K562 (cell line): ENCODE measurements at regions not wholly inside any gene's neighbourhood (a gene's known extent, or its start where the extent isn't known, plus 50 kb on each side); places are given as distances from the start of the nearest gene placed in this dataset.

Experiments used
- ATAC-seq: fragments of 200-7000 bp; cut with Tn5 transposase; 3 replicates; pipeline ENCODE4 v1.9.1; 2020; ENCODE audit warnings: moderate library complexity
- BruUV-seq: library from RNA; stranded (reverse); fragments of 400-500 nt; replicated peaks from 2 replicates; lab custom pipeline; 2021; lab: Mats Ljungman, UMichigan
- CTCF ChIA-PET: fragments of 300-600 bp; formaldehyde crosslinking; extraction: SDS; loops from one replicate; lab custom pipeline; 2021; ENCODE audit warnings: low intra/inter-chr PET ratio; lab: Yijun Ruan, JAX
- POLR2A ChIA-PET: fragments of 300-600, 350-650 bp; sonication (Branson Sonifier 250); formaldehyde crosslinking; extraction: SDS; loops from one replicate; lab custom pipeline; 2021; ENCODE audit warnings: antibody characterized with exemption, inconsistent platforms; lab: Yijun Ruan, JAX
- DNase-seq, 4 experiments: peaks; one replicate each; pipeline versions ENCODE4 v3.0.0 to v3.0.0-alpha.2; 2011 to 2018; ENCODE audit warnings: low spot score in 3 of 4, mixed read lengths in 3 of 4; ENCODE audit errors: extremely low read depth in 1 of 4
- FAIRE-seq: peaks from 2 replicates; lab custom pipeline; 2011; peaks lifted over from hg19 to GRCh38; lab: Jason Lieb, UNC
- H2AFZ ChIP-seq: 2 replicates; pipeline ENCODE4 v1.6.0; 2011; ENCODE audit warnings: low read depth, low read length, control low read depth, inconsistent platforms
- H3K27ac ChIP-seq: fragments of 200-600 bp; 3 replicates; pipeline ENCODE4 v1.8.0; 2011; ENCODE audit warnings: low read depth, mild to moderate bottlenecking, control low read depth, inconsistent platforms, low read length, moderate library complexity, mixed read lengths; ENCODE audit errors: extremely low read depth
- H3K27me3 ChIP-seq, 2 experiments: fragments of 300-600 bp in 1 of 2; 2 replicates in 1 of 2; 3 replicates in 1 of 2; pipeline versions ENCODE4 v1.6.0 to v1.8.0; 2011; ENCODE audit warnings: inconsistent platforms in 2 of 2, low read length in 2 of 2, mild to moderate bottlenecking in 1 of 2, mixed read lengths in 1 of 2, moderate library complexity in 1 of 2; ENCODE audit not compliant: control insufficient read depth in 2 of 2, insufficient read depth in 2 of 2
- H3K36me3 ChIP-seq: fragments of 300-600 bp; 3 replicates; pipeline ENCODE4 v1.8.0; 2011; ENCODE audit warnings: mild to moderate bottlenecking, low read length, inconsistent platforms; ENCODE audit not compliant: control insufficient read depth, insufficient read depth
- H3K4me1 ChIP-seq, 2 experiments: fragments of 200-600 bp in 1 of 2; replicated peaks in 1 of 2; 2 replicates in 1 of 2; 3 replicates in 1 of 2; pipeline versions ENCODE4 v1.5.1 to v1.8.0; 2011; ENCODE audit warnings: inconsistent platforms in 2 of 2, low read length in 2 of 2, mild to moderate bottlenecking in 1 of 2, mixed read lengths in 1 of 2, moderate library complexity in 1 of 2; ENCODE audit not compliant: control insufficient read depth in 2 of 2, insufficient read depth in 2 of 2
- H3K4me2 ChIP-seq: 2 replicates; pipeline ENCODE4 v1.6.1; 2011; ENCODE audit warnings: low read length, control low read depth, inconsistent platforms, mixed read lengths; ENCODE audit not compliant: insufficient read depth
- H3K4me3 ChIP-seq: fragments of 200-600 bp; sonication (generic), shearing (Covaris generic); 2 replicates; pipeline ENCODE4 v1.5.1; 2016; ENCODE audit warnings: control low read depth, inconsistent platforms
- H3K79me2 ChIP-seq: fragments of 200-600 bp; 3 replicates; pipeline ENCODE4 v1.8.0; 2011; ENCODE audit warnings: low read length, inconsistent platforms; ENCODE audit not compliant: control insufficient read depth, insufficient read depth
- H3K9ac ChIP-seq, 2 experiments: 2 replicates each; pipeline versions ENCODE4 v1.6.0 to v1.6.1; 2011; ENCODE audit warnings: low read depth in 2 of 2, low read length in 2 of 2, control low read depth in 1 of 2, inconsistent platforms in 1 of 2, mild to moderate bottlenecking in 1 of 2, mixed read lengths in 1 of 2; ENCODE audit not compliant: insufficient read depth in 1 of 2
- H3K9me1 ChIP-seq: one replicate; pipeline ENCODE4 v1.6.0; 2011; ENCODE audit warnings: inconsistent platforms, mild to moderate bottlenecking, low read length, moderate library complexity; ENCODE audit not compliant: control insufficient read depth, insufficient read depth
- H3K9me3 ChIP-seq: replicated peaks from 2 replicates; pipeline ENCODE4 v1.5.1; 2011; ENCODE audit warnings: low read depth, low read length, inconsistent platforms; ENCODE audit not compliant: control insufficient read depth, insufficient read depth
- H4K20me1 ChIP-seq: replicated peaks from 2 replicates; pipeline ENCODE4 v1.6.1; 2011; ENCODE audit warnings: low read length, inconsistent platforms, mixed read lengths; ENCODE audit not compliant: control insufficient read depth, insufficient read depth
- E2F4 ChIP-seq: sonication (generic); formaldehyde crosslinking; IDR thresholded peaks from 2 replicates; pipeline ENCODE4 v1.8.0; 2022; ENCODE audit warnings: mild to moderate bottlenecking, low read depth, missing genetic modification reagents
- ETV6 ChIP-seq, 3 experiments: fragments of 150-350 bp in 1 of 3; sonication (generic) in 1 of 3; formaldehyde crosslinking in 1 of 3; IDR thresholded peaks; 2 replicates each; pipeline versions ENCODE4 v1.6.1 to v1.8.0; 2014 to 2022; ENCODE audit warnings: borderline replicate concordance in 2 of 3, low read depth in 2 of 3, antibody characterized with exemption in 1 of 3, low read length in 1 of 3, mild to moderate bottlenecking in 1 of 3, missing genetic modification reagents in 1 of 3
- MAFG ChIP-seq: fragments of 450-650 bp; conservative IDR thresholded peaks from 2 replicates; pipeline ENCODE4 v1.6.1; 2016; ENCODE audit warnings: missing genetic modification characterization, missing compliant biosample characterization
- MAX ChIP-seq: sonication (generic); formaldehyde crosslinking; IDR thresholded peaks from 2 replicates; pipeline ENCODE4 v1.9.0; 2022; ENCODE audit warnings: mild to moderate bottlenecking, missing genetic modification reagents
- RFX7 ChIP-seq: fragments of 250-450 bp; sonication (Bioruptor Pico); IDR thresholded peaks from 2 replicates; pipeline ENCODE4 v1.5.1; 2021; ENCODE audit warnings: mild to moderate bottlenecking
- SFPQ ChIP-seq: fragments of 200-400 bp; formaldehyde crosslinking; IDR thresholded peaks from 2 replicates; pipeline ENCODE4 v1.6.1; 2017; ENCODE audit warnings: mild to moderate bottlenecking, low read depth, low read length, moderate library complexity
- SMAD1 ChIP-seq: fragments of 150-350 bp; IDR thresholded peaks from 2 replicates; pipeline ENCODE4 v1.6.1; 2014; ENCODE audit warnings: low read length, low read depth; ENCODE audit not compliant: partially characterized antibody
- SMC3 ChIP-seq: conservative IDR thresholded peaks from 2 replicates; pipeline ENCODE4 v1.6.1; 2011; ENCODE audit warnings: low read depth, low read length, improper control_type of control experiment; ENCODE audit not compliant: insufficient read depth
- ZNF507 ChIP-seq: conservative IDR thresholded peaks from 2 replicates; pipeline ENCODE4 v1.6.1; 2017; ENCODE audit warnings: missing genetic modification characterization, missing compliant biosample characterization
- ZNF57 ChIP-seq: fragments of 450-650 bp; formaldehyde crosslinking; IDR thresholded peaks from 2 replicates; pipeline ENCODE4 v1.4.0; 2020; ENCODE audit warnings: mild to moderate bottlenecking, moderate library complexity
- ZSCAN29 ChIP-seq: fragments of 450-650 bp; IDR thresholded peaks from 2 replicates; pipeline ENCODE4 v1.6.1; 2017
- WGBS: fragments of 100-300 bp; shearing (Covaris generic); methylation state at CpG from one replicate; pipeline ENCODE4 v1.1.6; 2016; ENCODE audit warnings: low coverage, mixed read lengths; ENCODE audit not compliant: insufficient coverage; ENCODE audit errors: missing lambda C conversion rate; 5-methylcytosine and 5-hydroxymethylcytosine counted together
- in situ Hi-C: fragments of 300-500 bp; cut with MboI; formaldehyde crosslinking; loops from 4 replicates; pipeline ENCODE4 v1.15.0; 2018; ENCODE audit warnings: inconsistent platforms, mixed read lengths
- intact Hi-C: fragments of 100-400 bp; cut with micrococcal nuclease; formaldehyde crosslinking; loops from 2 replicates; pipeline ENCODE4 v1.14.2; 2022

GRCh38 chr11:127392575-127392974, 392.0 kb upstream of the KIRREL3 start:
- in situ Hi-C loops (no loop called here), intact Hi-C loops (no loop called here)
- CTCF ChIA-PET, result no interaction called here
- Histone ChIP-seq H3K4me3 (no peak overlapping the region), H3K27me3 (no peaks in the 10 kb centered on the region), H2AFZ (no peak overlapping the region), H3K4me2 (no peak overlapping the region), H3K79me2 (no peaks in the 10 kb centered on the region), H3K9me1 (no peaks in the 10 kb centered on the region), H4K20me1 (no peaks in the 10 kb centered on the region), H3K27ac (no peak overlapping the region), H3K9ac (no peak overlapping the region), H3K36me3 (no peaks in the 10 kb centered on the region), H3K4me1 (no peaks in the 10 kb centered on the region), H3K9me3 (no peaks in the 10 kb centered on the region; the same call in 1 of the 2 replicates)
- WGBS, result 0% methylated on average over 1 of the region's 2 CpGs
- ATAC-seq (no peak), FAIRE-seq (no peak), DNase-seq (no peak)
- TF ChIP-seq MAX (CRISPR knock-in tag) (no peak), MAFG (tag) (no peak), SMC3 (no peak), ZNF507 (tag) (no peak), ZNF57 (CRISPR knock-in tag) (no peak), ZSCAN29 (no peak), E2F4 (CRISPR knock-in tag) (no peak), SMAD1 (no peak), RFX7 (no peak), SFPQ (no peak), ETV6 (IDR thresholded peaks at IDR 0.05; ENCODE audit: borderline replicate concordance in 1 of 2, low read depth in 2 of 2, low read length in 1 of 2) (no peak), ETV6 (CRISPR knock-in tag; IDR thresholded peaks at IDR 0.05; ENCODE audit: borderline replicate concordance) (no peak)
- no TSS peak for BruUV-seq
- POLR2A ChIA-PET, result no interaction called here
